ENCODE measurements at regions not wholly inside any gene's neighbourhood (a gene's known extent, or its start where the extent isn't known, plus 50 kb on each side); places are given as distances from the start of the nearest gene placed in this dataset.
"Not testable (repeated sequence)": the region's sequence is repeated elsewhere in the genome, so short reads cannot be mapped to it uniquely, and the experiment has no call there.

GRCh38 chr9:40592406-40592805 is 536.1 kb downstream of the FOXD4L6 start:
- not testable (repeated sequence) for DNase-seq

GRCh38 chr9:40591915-40592314 is 536.6 kb downstream of the FOXD4L6 start:
- H3K36me3 ChIP-seq; H3K4me1 ChIP-seq; H3K27me3 ChIP-seq (ENCODE audit: low read depth); H3K4me3 ChIP-seq; H3K27ac ChIP-seq (replicated peaks); intact Hi-C loops (cut with micrococcal nuclease); H3K9me3 ChIP-seq (replicated peaks): not testable (repeated sequence)
- DNase-seq, result peak; percentile 16

More at GRCh38 chr9:40592406-40592805, 536.1 kb downstream of the FOXD4L6 start:
- H3K27me3 ChIP-seq (ENCODE audit: low read depth); H3K4me3 ChIP-seq; H3K36me3 ChIP-seq; H3K9me3 ChIP-seq (replicated peaks); H3K27ac ChIP-seq (replicated peaks); intact Hi-C loops (cut with micrococcal nuclease); H3K4me1 ChIP-seq: not testable (repeated sequence)

GRCh38 chr9:40587475-40588195 is 540.8 kb downstream of the FOXD4L6 start:
- H3K27ac ChIP-seq (replicated peaks); intact Hi-C loops (cut with micrococcal nuclease); H3K4me3 ChIP-seq; H3K9me3 ChIP-seq (replicated peaks); H3K4me1 ChIP-seq; DNase-seq; H3K27me3 ChIP-seq (ENCODE audit: low read depth); H3K36me3 ChIP-seq: not testable (repeated sequence)

- H3K4me3 ChIP-seq, result peak overlapping the region; percentile 37
- H3K27me3 ChIP-seq (ENCODE audit: low read depth); H3K9me3 ChIP-seq (replicated peaks); H3K27ac ChIP-seq (replicated peaks); DNase-seq; H3K4me1 ChIP-seq; intact Hi-C loops (cut with micrococcal nuclease); H3K36me3 ChIP-seq: not testable (repeated sequence)
Measured at GRCh38 chr9:40584039-40584438, 544.4 kb downstream of the FOXD4L6 start.

GRCh38 chr9:40583230-40583629 is 545.3 kb downstream of the FOXD4L6 start:
- peak overlapping the region; percentile 27 for H3K4me3 ChIP-seq
- H3K9me3 ChIP-seq (replicated peaks); H3K4me1 ChIP-seq; H3K27ac ChIP-seq (replicated peaks); intact Hi-C loops (cut with micrococcal nuclease); H3K36me3 ChIP-seq; DNase-seq; H3K27me3 ChIP-seq (ENCODE audit: low read depth): not testable (repeated sequence)

GRCh38 chr9:40578908-40579307 is 549.6 kb downstream of the FOXD4L6 start:
- H3K4me1 ChIP-seq; H3K4me3 ChIP-seq; H3K9me3 ChIP-seq (replicated peaks); H3K36me3 ChIP-seq; intact Hi-C loops (cut with micrococcal nuclease); H3K27me3 ChIP-seq (ENCODE audit: low read depth); H3K27ac ChIP-seq (replicated peaks): not testable (repeated sequence)
- peak; percentile 11 for DNase-seq

Measured in left ventricle myocardium inferior (tissue), 1 donor.